HG03097 (cell line): ENCODE measurements at regions not wholly inside any gene's neighbourhood (a gene's known extent, or its start where the extent isn't known, plus 50 kb on each side); places are given as distances from the start of the nearest gene placed in this dataset.
"Not testable (repeated sequence)": the region's sequence is repeated elsewhere in the genome, so short reads cannot be mapped to it uniquely, and the experiment has no call there.

ENCODE experiments used
- ATAC-seq: cut with Tn5 transposase; IDR thresholded peaks from one replicate; pipeline ENCODE4 v1.9.1; 2021; ENCODE audit not compliant: unreplicated experiment, low FRiP score

DNA sequence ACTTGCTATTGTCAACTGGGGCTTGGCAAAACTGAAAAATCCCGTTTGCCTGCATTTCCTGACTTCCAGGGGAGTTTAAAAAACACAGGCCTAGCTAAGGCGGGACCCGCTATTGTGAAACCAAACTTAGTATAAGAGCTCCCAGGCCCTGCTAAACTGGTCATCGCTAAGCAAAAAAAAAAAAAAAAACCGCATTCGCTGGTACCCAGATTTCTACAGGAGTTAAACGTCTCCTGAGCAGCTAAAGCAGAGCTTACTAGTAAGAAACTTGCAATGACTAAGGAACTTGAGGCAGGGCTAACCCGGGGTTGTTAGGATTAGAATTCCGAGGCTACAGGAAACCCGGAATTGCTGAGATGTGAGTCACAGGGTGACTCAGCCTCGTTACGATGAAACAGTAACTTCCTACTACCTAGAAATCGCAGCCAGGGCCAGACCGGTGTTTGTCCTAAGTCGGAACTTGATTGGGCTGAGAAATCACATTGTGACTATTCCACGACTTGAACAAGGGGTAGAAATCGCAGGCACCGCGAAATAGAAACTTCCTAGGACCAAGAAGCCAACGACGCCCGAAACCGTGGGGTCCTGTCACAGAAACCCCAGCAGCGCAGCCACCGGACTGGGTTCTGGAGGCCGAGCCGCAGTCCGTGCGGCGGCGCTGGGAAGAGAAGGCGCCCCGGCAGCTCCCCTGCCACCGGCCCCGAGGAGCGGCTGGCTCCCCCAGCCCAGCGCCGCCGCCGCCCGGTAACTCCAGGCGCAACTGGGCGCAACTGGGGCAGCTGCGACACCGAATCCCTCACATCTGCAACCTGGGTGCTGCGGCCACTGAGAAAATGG is 89.4 kb downstream of the ANXA2R start:
- peak; percentile 43 for ATAC-seq

DNA sequence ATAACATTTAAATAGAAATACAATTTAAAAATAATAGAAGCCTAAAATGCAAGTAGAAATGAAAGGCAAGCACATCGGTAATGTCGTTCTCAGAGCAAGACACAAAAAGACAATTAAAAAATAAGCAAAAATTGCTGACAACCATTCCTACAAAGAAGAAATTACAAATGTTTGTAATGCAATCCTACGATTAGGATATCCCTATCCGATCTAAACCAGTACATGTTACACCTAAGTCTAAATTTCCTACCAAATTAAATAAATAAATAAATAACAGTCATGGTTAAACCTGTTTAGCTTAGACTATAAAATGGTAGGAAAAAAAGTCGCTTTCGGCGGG is 90.0 kb downstream of the ANXA2R start:
- ATAC-seq = no peak

DNA sequence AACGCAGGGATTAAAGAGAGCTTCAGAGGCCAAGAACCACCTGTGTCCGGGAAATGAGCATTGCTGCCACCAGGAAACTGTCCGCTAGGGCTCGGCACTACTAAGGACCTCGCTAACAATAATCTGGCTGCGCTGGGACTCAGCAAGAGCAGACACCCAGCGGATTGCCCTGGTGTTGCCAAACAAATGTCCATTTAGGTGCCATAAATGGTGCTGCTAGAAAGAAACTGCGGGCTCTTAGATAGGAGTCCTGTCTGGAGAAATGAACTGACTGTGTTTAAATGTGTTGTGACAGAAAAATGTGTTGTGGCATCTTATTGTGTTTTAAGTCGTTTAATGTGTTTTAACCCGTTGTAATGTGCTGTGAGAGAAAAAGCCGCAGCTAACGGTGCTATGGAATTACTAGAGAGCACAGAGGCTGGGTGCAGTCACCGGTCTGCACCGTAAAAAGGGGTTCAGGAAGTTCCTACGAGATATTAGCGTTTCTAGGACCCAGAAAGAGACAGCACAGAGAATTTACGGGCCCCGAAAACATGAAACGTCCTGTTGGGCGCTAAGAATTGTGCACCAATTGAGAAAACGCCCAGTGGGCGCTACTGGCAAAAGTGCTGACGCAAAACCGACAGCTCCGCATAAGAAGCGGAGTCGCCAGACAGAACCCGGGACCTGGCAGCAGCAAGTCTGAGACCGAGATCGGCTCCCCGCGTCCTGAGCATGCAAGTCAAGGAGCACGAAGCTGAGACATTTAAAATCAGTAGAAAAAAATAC is 90.6 kb downstream of the ANXA2R start:
- ATAC-seq = peak; percentile 65

GRCh38 chr5:42948961-42949347 is 91.2 kb downstream of the ANXA2R start:
- no peak for ATAC-seq

DNA sequence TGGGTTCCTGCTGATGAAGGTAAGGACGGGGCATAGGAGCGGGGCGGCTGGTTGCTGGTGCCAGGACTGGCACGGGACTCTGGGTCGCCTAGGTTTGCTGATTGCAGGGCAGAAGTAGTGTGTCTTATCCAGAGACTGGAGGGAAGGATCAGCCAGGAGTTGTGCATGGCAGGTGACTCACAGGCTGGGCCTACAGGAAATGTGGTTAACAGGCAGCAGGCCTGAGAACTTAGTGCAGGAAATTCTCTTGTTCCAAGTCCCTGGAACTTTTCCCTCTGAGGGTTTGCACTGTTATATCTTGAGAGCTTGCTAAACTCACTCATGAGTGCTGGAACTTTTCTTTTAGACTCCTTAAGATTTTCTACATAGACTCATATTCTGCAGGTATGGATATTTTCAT is 95.1 kb downstream of the ANXA2R start:
- ATAC-seq = no peak

GRCh38 chr5:42943931-42944631 is 96.0 kb downstream of the ANXA2R start:
- no peak for ATAC-seq

GRCh38 chr5:42940853-42941252 is 99.3 kb downstream of the ANXA2R start:
- no peak for ATAC-seq

GRCh38 chr5:42932011-42932410 is 108.1 kb downstream of the ANXA2R start:
- ATAC-seq = not testable (repeated sequence)

DNA sequence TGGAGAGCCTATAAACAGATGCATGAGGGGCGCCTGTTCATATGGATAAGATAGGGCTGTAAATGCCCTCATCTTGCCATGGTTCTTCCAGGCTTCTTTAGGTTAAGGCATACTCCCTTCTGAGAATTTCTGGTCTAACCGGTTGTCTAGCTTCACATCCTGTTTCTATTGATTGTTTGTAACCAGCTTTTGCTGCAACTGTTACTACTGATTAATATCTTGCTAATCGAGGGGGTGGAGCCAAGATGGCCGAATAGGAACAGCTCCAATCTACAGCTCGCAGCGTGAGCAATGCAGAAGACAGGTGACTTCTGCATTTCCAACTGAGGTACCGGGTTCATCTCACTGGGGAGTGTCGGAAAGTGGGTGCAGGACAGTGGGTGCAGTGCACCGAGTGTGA is 108.7 kb downstream of the ANXA2R start:
- not testable (repeated sequence) for ATAC-seq

DNA sequence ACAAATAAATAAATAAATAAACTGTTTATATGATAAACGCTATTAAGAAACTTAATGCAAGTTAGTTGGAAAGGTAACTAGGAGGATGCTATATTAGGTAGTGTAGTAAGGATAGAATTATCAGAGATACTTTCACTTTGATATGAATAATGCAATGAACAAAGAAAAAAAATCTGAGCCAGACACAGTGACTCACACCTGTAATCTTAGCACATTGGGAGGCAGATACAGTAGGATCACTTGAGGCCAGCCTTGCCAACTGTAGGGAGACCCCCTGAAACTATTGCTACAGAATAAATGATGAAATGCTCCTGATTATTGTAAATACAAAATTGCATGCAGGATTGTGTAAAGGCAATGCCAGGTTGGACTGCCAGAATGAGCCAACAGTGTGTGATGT is 109.2 kb downstream of the ANXA2R start:
- ATAC-seq = no peak

DNA sequence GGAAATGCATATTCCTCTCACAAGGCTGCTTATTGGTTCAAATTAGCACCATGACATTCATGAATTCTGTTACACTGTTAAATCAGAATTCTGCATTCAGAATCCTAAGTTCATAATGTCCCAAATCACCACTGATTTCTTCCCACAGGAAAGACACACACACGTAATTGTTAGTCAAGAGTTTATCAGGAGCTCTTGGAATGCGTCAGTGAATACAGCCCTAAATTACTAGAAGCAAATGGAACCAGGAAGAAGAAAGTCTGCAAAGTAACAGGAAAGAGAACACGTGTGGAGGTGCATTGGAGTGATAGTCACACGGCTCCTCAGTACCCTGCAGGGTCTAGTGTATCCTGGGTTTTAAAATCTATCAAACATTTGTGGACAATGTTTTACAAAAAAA is 110.2 kb downstream of the ANXA2R start:
- ATAC-seq = no peak

DNA sequence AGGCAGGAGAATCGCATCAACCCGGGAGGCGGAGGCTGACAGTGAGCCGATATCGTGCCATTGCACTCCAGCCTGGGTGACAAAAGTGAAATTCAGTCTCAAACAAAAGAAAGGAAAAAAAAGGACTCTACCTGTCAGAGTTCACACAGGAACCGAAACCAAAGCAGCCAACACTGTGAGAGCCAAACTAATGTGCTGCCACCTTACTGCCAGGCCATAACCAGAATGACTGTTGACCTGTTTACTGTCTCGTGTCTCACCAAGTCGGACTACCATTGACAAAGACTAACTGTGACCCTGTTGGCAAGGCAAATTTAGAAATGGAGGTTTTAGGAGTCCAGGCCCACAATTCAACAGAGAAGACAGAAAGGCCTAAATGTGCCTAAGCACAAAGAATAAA is 112.4 kb downstream of the ANXA2R start:
- ATAC-seq = no peak

GRCh38 chr5:42924686-42925085 is 113.0 kb upstream of the SELENOP start:
- no peak for ATAC-seq

GRCh38 chr5:42924226-42924625 is 112.5 kb upstream of the SELENOP start:
- ATAC-seq = no peak

DNA sequence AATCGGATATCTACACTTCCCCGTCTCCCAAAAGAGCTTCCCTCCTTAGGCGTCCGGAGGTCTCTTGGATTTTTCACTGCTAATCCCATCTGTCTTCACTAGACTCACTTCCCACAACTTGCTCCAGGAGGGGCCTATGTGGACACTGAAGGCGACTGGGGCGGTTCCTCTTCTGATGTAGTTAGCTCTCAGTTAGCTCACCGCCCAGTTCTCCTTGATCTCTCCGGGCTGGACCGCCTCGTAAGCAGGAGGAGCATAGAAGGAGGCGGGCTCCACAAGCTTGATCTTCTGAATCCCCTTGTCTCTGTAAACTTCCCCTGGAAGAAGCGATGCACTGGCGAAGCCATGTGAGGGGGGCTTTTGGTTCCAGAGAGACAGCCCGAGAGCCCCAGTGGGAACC is 112.0 kb upstream of the SELENOP start:
- no peak for ATAC-seq

- ATAC-seq = no peak
Observed at GRCh38 chr5:42919600-42919999, 107.9 kb upstream of the SELENOP start.

DNA sequence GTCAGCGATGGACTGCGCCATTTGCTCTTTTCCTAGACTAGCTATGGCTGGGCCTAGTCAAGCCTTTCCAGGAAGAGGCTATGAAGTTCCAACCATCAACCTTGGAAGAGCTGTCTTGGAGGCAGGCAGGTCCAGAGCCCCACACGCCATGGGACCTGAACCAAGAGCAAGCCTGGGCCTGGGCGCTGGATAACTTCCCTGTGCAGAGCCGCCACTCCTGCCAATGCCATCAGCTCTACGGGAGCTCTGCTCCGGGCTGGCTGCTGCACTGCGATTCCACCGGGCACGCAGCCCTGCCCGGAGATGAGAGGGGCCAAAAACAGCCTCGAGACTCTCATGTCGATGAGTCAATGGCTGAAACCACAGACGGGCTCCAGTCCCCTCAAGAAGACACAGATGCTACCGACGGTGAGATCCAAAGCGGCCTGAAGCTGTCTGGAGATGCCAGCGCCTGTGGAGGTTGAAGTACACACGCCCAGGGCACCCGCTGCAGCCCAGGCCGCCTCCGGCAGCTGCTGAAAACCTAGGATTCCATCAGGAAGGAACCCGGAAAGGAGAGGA is 103.7 kb upstream of the SELENOP start:
- ATAC-seq = no peak

- no peak for ATAC-seq
Observed at GRCh38 chr5:42912184-42912798, 100.6 kb upstream of the SELENOP start.

DNA sequence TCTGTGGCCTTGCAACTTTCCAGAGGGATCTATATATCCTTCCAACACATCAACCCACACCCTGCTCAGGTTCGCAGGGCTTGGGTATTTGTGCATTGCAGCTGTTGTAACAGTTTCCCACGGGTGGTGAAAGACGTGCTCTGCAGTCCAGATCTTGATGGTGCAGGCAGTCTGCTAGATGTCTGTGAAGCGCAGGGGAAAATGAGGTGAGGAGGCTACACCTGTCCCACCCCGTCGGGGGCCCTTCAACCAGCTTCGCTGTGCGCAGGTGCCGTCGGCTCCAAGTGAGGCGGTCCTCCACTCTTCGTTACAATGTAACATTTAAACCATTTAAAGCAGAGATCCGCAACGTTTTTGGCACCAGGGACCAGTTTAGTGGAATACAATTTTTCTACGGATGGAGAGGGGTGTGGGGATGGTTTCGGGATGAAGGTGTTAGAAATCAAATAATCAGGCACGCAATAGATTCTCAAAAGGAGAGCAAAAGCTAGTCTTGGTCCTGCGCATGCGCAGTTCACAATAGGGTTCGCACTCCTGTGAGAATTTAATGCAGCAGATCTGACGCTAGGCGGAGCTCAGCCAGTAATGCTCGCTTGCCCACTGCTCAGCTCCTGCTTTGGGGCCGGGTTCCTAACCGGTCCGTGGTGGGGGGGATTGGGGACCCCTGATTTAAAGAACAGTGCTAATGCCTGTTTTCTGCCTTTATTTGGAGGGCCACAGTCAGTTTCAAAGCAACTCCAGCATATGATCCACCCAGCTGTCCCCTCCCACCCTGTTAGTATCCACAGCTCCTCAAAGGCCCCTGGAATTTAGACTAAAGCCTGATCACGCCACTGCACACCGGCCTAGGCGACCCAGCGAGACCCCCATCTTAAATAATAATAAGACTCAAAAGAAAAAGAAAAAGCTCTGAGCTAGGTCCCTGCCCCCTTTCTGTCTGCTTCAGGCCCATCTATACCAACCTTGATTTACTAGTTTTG is 97.1 kb upstream of the SELENOP start:
- ATAC-seq = peak; percentile 89

DNA sequence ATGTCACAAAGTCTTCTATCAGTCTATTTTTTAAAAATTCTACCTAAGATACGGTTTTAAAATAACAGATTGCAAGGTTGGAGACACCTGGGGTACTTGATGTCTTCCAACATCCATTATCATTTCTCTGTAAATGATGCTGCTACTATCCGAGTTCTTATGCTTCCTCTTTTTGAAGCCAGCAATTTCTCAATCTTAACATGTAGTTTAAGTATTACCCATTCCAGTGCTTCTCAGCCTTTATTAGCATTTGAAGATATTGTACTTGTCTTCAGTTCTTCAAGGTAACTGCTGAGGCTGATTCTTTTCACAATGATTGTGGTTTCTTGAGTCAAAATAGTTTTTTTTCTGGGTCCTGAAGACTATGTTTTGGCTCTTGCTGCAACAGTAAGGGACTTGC is 96.4 kb upstream of the SELENOP start:
- no peak for ATAC-seq
